ENCODE measurements at regions not wholly inside any gene's neighbourhood (a gene's known extent, or its start where the extent isn't known, plus 50 kb on each side); places are given as distances from the start of the nearest gene placed in this dataset.

DNA sequence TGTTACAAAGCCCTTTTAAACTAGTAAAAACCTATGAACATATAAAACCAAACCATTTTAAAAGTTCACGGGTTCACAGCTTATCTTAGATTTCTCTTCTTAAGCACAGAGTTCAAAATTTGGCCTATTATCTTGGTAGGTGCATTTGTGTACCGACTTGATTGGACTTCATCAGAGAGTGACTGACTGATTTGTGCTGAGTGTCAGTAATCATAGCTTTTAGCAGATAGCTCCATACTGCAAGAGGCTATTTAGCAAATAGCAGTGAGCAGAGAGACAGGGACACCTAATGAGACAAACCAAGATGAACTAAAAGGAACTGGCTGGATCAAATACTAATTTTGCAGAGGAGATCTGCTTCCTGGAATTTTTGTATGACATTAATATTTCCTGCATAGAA, 274.5 kb downstream of the PRR16 start:
- intact Hi-C loops (cut with DNase I) = no loop called here
- DNase-seq (ENCODE audit: low spot score) = no peak

DNA sequence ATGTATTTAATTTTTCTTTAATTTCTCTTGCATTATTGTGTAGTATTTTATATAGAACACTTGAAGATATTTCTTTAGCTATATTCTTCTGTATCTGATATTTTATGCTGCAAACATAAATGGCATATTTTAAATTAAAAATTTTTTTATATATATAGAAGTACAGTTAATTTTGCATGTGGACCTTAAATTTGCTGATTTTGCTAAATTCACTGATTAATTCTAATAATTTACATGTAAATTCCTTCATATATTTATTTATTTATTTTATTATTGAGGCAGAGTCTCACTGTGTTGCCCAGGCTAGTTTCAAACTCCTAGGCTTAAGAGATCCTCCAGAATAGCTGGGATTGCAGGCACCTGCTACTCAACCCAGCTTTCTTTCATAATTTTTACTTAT, 276.9 kb downstream of the PRR16 start:
- DNase-seq (ENCODE audit: low spot score) = no peak
- intact Hi-C loops (cut with DNase I) = no loop called here

DNA sequence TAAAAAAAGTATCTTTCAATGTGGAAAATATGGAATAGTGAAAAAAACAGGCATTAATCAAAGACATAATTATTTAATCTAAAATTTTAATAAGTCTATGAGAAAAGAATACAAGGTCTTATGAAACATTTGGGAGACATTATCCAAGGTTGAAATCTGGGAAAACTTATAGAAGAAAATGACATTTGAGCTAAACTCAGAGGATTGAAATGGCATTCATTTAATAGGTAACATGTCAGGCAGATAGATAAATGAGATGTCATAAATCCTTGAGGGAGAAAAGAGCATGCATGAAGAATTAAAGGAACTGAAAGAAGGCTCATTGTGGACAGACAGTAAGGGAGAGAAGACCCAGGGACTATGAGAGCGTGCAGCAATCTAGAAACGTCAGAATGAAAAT, 284.4 kb downstream of the PRR16 start:
- intact Hi-C loops (cut with DNase I) = no loop called here
- no peak for DNase-seq (ENCODE audit: low spot score)

DNA sequence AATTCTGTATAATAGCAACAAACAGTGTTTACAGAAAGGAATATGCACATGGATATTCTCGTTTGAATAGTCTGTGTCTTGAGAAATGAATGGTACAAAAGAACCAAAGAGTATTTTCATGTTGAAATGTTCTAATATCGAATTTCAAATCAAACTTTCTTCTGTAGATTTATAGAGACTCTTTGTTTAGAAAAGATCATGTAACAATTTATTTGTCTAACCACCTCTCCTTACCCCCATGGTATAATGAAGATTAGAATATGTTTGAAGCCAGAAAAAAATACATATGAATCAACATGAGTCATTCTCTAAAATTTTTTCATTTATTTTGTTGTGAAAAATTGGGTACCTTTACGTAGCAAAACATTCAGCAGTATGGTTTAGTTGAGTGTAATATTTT, 285.6 kb downstream of the PRR16 start:
- intact Hi-C loops (cut with DNase I) = no loop called here

DNA sequence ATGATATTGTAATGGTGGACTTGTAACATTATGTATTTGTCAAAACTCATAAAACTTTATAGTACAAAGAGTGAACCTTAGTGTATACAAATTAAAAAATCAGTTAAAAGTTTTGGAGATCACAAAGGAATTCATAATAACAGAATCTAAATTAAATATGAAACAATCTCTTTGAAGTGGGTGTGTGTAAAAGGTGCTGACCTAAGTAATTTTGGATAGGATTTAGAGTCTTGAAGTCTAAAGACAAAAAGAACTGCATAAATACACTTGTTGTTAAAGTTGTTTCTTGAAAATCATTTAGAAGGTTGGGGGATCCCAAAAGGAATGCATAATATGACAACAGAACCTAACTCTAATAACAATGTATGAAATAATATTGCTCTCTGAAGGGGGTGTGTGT, 295.5 kb downstream of the PRR16 start:
- no peak for DNase-seq (ENCODE audit: low spot score)

More for the DNA sequence above, 285.6 kb downstream of the PRR16 start:
- DNase-seq (ENCODE audit: low spot score) = no peak

DNA sequence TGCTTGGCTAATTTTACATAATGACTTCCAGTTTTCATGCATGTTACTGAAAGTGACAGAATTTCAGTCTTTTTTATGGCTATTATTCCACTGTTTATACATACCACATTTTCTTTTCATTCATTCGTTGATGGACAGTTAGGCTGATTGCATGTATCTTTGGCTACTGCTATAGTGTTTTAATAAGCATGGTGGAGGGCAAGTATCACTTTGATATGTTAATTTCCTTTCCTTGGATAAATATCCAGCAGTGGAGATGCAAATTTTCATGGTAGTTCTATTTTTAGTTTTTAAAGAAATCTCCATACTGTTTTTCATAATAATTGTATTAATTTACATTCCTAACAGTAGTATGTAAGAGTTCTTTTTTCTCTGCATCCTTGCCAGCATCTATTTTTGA, 297.9 kb downstream of the PRR16 start:
- DNase-seq (ENCODE audit: low spot score) = no peak
- intact Hi-C loops (cut with DNase I) = no loop called here

More for the DNA sequence above, 295.5 kb downstream of the PRR16 start:
- intact Hi-C loops (cut with DNase I) = no loop called here

DNA sequence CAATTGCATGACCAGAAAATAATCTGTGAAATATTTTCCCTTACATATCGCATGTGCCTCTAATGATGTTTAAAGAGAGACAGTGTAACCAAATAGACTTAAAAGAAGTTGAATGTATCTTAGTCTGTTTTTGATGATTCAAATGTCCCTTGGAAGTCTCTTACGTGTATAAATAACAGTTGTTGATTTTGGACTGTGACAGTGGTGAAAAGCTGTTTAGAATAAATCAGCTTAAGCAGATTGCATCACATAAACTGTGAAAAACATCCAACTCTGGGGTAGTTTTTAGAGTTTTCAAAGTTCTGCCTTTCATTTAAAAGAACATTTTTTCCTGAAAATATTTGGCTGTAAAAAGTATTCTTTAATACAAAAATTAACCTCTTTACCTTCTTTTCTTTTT, 301.1 kb downstream of the PRR16 start:
- no peak for DNase-seq (ENCODE audit: low spot score)
- intact Hi-C loops (cut with DNase I) = no loop called here

DNA sequence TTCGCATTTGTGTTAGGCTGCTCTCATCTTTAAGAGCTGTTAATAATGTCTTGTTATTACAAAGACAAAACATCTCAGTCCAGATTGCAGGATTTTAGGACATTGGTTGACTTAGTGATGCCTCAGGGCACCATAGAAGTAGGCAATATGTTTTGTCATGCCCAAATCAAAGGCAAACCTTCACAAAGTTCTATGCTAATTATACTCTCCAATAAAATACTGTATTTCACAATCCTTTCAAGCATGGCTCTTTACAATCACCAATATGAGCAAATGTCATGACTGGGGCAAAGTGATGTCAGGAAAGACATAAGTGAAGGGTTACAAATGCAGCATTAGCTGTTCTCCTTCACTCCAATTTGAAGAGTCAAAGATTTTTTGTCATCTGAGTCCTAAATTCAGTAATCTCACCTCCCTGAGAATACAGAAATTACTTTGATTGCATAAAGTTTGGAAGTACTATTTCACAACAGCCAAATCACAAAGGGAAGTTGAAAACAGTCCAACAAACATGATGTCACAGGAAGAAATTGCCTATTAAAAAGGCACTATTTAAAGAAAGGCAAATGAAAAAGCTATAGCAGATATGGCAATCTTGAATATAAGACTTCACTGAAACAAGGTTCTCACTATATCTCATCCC, 303.2 kb downstream of the PRR16 start:
- intact Hi-C loops (cut with DNase I) = no loop called here
- no peak for DNase-seq (ENCODE audit: low spot score)

DNA sequence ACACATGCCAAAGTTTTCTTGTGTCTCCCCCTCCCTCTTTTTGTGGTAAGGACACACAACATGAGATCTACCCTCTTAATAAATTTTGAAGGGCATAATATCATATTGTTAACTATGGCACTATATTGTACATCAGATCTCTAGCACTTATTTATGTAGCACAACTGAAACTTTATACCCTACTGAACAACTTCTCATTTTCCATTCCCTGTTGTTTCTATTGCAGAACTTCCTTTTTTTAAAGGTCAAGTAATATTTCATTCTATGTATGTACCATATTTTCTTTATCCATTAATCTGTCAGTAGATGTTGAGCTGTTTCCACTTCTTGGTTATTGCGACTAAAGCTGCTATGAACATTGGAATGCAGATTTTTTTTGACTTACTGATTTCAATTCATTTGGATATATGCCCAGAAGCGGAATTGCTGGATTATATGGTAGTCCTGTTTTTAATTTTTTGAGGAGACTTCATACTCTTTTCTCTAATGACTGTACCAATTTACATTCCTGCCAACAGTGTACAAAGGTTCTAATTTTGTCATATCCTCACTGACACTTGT, 305.3 kb downstream of the PRR16 start:
- DNase-seq (ENCODE audit: low spot score) = no peak
- intact Hi-C loops (cut with DNase I) = no loop called here

DNA sequence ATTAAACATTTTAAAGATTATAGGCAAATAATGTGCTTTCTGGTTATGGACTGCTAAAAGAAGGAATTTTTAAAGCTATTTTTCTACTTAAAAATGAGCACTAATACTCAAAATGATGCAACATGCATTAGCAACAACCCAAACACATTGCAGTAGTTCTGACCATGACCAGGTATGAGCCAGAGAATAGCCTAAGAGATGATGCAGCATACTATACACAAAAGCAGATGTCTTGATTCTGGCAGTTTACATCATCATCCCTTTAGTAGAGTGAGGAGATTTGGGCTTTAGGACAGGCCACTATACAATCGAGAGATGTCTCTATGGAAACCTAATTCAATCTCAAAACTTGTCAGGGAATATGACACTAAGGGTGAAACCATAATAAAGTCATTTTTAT, 307.1 kb downstream of the PRR16 start:
- DNase-seq (ENCODE audit: low spot score) = no peak
- intact Hi-C loops (cut with DNase I) = no loop called here

DNA sequence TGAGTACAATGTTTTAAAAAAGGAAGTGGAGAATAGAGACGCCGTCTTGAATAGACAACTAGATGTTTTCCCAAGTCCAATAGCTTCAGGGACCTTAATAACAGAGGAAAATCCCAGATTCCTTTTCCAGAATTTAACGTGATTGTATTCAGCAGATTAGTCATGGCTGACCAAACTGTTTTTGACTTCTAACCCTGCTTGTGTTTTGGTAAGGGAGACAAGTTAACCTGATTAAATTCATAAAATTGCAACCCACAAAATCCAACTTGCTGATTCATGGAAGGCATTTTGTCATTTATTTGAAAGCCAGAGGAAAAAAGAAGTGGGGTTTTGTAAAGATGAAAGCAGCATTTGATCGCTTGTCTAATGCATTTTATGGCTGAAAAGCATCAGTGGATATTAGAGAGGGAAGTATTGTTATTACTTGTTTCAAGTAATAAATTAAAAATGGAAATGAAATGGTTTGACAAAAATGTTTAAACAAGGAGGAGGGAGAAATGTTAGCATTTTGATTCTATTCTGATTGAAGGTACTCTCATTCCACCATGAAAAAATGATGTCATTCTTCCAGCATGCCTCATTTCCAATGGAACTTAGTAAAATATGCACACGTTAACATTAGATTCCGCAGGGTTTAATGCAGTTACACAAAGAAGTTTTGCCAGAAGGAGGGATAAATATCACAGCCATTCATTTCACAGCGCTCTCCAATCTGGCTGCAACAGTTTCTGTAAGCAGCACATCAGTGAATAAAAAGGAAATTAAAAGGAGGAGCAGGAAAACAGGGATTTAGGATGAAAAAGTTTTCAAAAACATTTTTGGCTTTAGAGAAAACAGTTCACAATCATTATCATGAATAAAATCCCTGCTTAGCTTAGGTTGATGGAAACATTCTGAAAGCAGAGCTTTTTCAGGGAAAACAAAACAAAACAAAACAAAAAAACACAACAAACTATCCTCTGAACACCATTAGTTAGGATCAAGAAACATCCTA, 314.7 kb downstream of the PRR16 start:
- intact Hi-C loops (cut with DNase I) = no loop called here
- no peak for DNase-seq (ENCODE audit: low spot score)

DNA sequence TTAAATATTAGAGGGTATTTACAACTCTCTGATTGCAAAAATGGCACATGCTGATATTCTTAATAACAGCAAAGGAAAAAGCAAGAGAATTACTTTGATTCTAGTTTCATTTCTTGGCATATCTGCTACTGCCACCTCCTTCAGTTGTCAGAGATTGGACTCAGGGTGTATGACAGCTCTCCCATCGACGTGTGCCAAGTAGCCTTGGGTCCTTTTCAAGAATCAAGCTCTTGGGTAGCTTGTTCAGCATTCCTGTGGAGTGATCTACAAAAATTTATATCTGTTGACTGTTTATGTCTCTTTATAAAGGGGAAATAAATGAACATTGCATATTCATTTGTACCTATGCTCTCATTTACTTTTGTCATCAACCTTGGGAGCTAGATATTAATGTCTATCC, 315.6 kb downstream of the PRR16 start:
- no peak for DNase-seq (ENCODE audit: low spot score)
- intact Hi-C loops (cut with DNase I) = no loop called here

DNA sequence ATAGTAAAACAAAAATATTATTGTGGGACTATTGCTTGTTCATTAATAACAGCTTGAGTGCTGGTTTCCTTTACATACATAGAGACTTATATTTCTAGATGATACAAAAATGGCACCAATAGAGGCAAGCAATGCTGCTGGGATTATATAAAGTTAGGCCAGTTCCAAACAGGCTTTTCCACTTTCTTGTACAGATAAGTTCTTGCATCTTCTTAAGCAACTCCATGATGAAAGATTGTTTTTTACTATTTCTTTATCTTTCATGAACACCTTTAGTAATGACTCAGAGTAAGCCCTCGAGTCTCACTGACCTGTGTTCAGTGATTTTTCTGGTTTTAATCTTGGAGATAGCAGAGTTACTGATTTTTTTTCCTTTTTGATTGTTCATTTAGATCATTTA, 324.4 kb downstream of the PRR16 start:
- intact Hi-C loops (cut with DNase I) = no loop called here
- no peak for DNase-seq (ENCODE audit: low spot score)

DNA sequence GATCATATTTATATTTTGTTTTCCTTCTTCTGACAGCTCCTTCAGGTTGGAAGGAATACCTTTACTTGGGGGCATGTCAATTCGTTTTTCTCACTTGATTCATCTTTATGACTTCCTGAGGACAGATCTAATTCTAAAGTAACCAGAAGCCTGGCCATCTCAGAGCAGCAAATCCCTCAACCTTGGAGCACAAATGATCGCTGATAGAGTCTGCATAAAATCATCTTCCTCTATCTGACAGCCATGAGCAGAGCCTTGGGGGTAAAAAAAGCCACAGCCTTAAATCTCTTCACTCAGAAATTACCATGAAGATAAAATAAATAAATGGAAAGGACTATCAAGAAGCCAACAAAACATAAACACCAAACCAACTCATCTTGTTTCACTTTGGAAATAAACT, 325.8 kb downstream of the PRR16 start:
- no peak for DNase-seq (ENCODE audit: low spot score)
- intact Hi-C loops (cut with DNase I) = no loop called here

DNA sequence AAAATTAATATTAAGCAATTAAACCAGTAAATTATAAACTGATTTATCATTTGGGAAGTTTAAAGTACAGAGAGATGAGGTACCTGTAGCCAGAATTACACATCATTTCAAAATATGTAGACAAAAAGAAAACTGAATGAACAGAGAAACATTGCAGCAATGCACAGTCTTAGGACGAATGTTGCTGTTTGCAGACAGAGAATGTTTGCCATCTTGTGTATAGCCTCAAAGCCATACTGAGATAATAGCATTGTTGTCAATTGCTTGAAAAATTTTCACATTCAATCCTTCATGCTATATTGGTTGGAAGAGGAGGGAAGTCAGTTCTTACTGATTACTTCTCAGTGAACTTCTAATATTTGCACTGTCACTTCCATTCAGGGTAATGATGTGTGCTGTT, 326.2 kb downstream of the PRR16 start:
- intact Hi-C loops (cut with DNase I) = no loop called here
- no peak for DNase-seq (ENCODE audit: low spot score)

DNA sequence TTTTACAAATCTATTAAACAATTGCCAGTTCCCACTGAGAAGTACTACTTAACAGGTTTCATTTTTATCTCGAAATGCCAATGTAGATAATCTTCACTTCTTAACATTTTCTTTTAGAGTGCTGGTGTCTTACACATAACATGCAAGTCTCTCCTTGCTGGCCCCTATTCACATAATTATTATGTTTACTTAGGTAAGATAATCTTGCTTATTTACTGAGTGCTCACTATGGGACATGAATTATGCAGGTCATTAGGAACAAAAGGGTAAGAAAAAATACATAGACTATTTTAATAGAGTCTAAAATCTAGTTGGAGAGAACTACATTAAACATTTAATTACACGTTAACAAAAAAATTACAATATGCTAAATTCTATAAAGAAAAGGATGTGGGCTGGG, 328.4 kb downstream of the PRR16 start:
- DNase-seq (ENCODE audit: low spot score) = no peak
- intact Hi-C loops (cut with DNase I) = no loop called here

DNA sequence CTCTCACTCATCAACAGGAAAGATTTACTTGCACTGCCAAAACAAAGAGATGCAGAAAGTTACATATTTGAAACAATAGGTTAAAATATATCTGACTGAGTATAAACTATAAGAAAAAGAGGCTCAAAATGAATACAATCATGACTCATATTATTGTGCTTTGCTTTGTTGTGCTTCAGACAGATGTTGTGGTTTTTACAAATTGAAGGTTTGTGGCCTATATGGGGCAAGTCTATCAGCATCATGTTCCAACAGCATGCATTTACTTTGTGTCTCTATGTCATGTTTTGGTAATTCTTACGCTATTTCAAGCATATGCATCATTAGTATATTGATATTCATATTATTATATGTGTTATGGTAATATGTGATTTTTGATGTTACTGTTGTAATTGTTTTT, 330.0 kb downstream of the PRR16 start:
- DNase-seq (ENCODE audit: low spot score) = no peak
- intact Hi-C loops (cut with DNase I) = no loop called here

DNA sequence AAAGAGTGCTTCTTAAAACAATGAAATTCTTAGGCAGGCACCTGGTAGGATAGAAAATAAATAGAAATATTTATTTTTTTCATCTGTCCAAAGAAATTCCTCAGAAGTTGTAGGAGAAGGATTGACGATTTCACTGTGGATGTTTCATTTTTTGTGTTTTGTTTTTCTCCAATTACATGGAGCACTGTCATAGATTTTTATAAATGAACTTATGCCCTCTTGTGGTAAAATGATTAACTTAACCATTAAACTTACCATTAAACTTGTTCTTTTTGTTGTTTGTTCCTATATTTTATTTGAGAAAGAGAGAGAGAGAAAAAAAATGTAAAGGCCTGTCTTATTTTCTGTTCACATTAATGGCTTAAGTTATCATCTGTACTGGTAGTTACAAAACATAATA, 339.2 kb downstream of the PRR16 start:
- intact Hi-C loops (cut with DNase I) = loop anchor here (5.0 to 10.0 kb wide), 2 partner anchors 338 to 861 kb away; partner anchors contain the start of gene PRR16
- DNase-seq (ENCODE audit: low spot score) = no peak

DNA sequence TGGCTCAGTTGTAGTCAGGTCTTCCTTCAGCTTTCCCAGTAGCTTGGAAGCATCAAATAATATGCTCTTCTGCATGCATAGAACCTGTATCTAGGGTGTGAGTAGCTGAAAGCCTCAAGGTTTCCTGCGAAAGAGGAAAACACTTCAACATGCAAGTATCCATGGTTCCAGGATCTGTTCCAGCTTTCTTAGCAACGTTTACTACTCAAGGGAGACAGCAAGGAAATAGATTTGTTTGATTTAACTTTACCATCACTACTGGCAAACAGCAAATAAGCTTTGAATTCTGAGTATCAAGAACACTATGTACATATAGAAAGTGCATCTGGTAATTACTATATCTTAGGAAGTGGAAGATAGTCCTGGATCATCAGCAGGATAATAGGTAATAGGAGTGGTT, 341.0 kb downstream of the PRR16 start:
- intact Hi-C loops (cut with DNase I) = loop anchor here (10.0 kb wide), 1 partner anchor 340 kb away; the partner anchor contains the start of gene PRR16
- no peak for DNase-seq (ENCODE audit: low spot score)

DNA sequence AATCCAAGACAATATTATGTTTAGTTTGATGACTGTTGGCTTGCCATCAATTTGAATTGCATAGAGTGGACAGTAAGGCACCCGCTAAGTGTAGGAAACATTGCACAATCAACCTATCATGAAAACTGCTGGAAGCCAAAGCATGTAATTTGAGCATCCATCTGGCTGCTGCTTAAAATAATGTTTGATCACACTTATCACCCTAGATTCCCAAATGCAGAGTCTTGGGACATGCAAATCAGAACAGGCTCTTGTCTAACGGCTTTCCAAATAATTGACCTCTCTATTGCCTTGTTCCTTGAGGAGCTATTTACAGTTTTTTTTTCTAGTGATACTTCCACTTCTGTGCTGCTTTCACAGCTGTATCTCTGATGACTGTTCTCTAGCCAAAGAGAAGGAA, 342.1 kb downstream of the PRR16 start:
- intact Hi-C loops (cut with DNase I) = loop anchor here (10.0 kb wide), 1 partner anchor 341 kb away; the partner anchor contains the start of gene PRR16
- no peak for DNase-seq (ENCODE audit: low spot score)
